ENCODE measurements at regions not wholly inside any gene's neighbourhood (a gene's known extent, or its start where the extent isn't known, plus 50 kb on each side); places are given as distances from the start of the nearest gene placed in this dataset.

- TF ChIP-seq, protein P1, sequence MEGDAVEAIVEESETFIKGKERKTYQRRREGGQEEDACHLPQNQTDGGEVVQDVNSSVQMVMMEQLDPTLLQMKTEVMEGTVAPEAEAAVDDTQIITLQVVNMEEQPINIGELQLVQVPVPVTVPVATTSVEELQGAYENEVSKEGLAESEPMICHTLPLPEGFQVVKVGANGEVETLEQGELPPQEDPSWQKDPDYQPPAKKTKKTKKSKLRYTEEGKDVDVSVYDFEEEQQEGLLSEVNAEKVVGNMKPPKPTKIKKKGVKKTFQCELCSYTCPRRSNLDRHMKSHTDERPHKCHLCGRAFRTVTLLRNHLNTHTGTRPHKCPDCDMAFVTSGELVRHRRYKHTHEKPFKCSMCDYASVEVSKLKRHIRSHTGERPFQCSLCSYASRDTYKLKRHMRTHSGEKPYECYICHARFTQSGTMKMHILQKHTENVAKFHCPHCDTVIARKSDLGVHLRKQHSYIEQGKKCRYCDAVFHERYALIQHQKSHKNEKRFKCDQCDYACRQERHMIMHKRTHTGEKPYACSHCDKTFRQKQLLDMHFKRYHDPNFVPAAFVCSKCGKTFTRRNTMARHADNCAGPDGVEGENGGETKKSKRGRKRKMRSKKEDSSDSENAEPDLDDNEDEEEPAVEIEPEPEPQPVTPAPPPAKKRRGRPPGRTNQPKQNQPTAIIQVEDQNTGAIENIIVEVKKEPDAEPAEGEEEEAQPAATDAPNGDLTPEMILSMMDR (IDR thresholded peaks at IDR 0.05), result no peak
- TF ChIP-seq POLR2A (IDR thresholded peaks at IDR 0.05), result no peak
- H3K36me3 ChIP-seq, result no peaks in the 10 kb centered on the region
- H3K27ac ChIP-seq, result no peak overlapping the region
- H3K27me3 ChIP-seq, result no peaks in the 10 kb centered on the region
- H3K4me3 ChIP-seq, result no peak overlapping the region
- no peak for DNase-seq
- no peaks in the 10 kb centered on the region for H3K4me1 ChIP-seq
- no peaks in the 10 kb centered on the region for H3K9me3 ChIP-seq
Measured at GRCh38 chr2:83516503-83516902, 942.6 kb downstream of the SUCLG1 start.

DNA sequence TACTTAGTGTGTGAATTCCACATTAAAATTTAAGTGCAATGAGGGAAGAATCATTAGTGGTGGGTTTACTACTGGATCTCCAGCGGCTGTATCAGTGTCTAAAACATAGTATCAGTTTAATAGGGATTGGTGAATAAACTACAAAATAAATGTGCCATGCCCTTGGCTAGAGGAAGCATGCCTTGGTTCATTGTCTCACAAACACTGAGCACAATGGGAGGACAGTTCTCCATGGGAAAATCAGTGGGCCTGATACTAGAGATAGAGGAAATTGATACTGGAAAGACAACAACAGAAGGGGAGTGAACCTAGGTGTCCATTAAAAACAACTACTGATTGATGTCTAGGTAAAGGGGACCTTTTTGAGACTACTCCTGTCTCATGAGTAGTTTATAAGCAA is 971.6 kb downstream of the SUCLG1 start:
- TF ChIP-seq, protein P1 (IDR thresholded peaks at IDR 0.05), result no peak
- no peak for TF ChIP-seq POLR2A (IDR thresholded peaks at IDR 0.05)
- DNase-seq, result no peak
- Histone ChIP-seq H3K36me3 (no peaks in the 10 kb centered on the region), H3K27me3 (no peaks in the 10 kb centered on the region), H3K9me3 (no peaks in the 10 kb centered on the region), H3K4me1 (no peaks in the 10 kb centered on the region), H3K4me3 (no peak overlapping the region), H3K27ac (no peak overlapping the region)

GRCh38 chr2:83481436-83481835 is 977.6 kb downstream of the SUCLG1 start:
- Histone ChIP-seq H3K27ac (no peak overlapping the region), H3K27me3 (no peaks in the 10 kb centered on the region), H3K36me3 (no peaks in the 10 kb centered on the region), H3K4me1 (no peaks in the 10 kb centered on the region), H3K9me3 (no peaks in the 10 kb centered on the region), H3K4me3 (no peak overlapping the region)
- no peak for TF ChIP-seq POLR2A (IDR thresholded peaks at IDR 0.05)
- TF ChIP-seq, protein P1 (IDR thresholded peaks at IDR 0.05), result no peak
- no peak for DNase-seq

DNA sequence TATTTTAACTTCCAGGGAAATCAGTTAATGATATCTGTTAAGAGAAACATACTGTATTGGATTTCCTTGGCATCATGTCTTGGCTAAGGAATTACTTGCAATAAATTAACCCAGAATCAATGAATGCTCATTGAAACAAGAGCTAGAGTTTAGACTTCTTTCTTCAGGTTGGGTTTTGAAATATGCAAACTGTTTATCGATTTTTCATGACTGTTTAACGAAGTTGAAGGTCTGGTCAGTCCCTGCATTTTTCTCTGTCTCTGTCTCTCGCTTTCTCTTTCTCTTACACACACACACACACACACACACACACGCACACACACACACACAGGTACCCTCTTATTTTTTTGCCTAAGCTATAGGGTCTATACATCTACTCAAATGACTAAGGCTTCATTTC is 981.0 kb downstream of the SUCLG1 start:
- Histone ChIP-seq H3K4me3 (no peak overlapping the region), H3K27ac (no peak overlapping the region), H3K9me3 (no peaks in the 10 kb centered on the region), H3K27me3 (no peaks in the 10 kb centered on the region), H3K36me3 (no peaks in the 10 kb centered on the region), H3K4me1 (no peaks in the 10 kb centered on the region)
- DNase-seq, result no peak
- TF ChIP-seq, protein P1 (IDR thresholded peaks at IDR 0.05), result no peak
- no peak for TF ChIP-seq POLR2A (IDR thresholded peaks at IDR 0.05)

DNA sequence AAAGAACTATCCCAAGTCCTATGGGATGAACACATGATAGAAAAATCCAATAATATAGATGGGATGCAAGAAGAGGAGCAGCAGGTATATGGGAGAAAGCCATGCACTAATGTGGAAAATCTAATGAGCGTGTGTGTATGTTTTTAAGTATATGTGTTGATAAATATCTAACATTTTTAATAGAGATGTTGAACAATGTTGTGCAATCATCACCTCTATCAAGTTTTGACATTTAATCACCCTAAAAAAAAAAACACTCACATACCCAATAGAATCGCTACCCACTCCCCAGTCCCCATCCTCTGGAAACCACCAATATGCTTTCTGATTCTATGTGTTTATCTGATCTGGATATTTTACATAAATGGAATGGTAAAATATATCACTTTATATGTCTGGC is 983.7 kb downstream of the SUCLG1 start:
- TF ChIP-seq POLR2A (IDR thresholded peaks at IDR 0.05), result no peak
- TF ChIP-seq, protein P1 (IDR thresholded peaks at IDR 0.05), result no peak
- DNase-seq, result no peak

GRCh38 chr2:83471655-83472054 is 987.4 kb downstream of the SUCLG1 start:
- DNase-seq, result no peak
- Histone ChIP-seq H3K27ac (no peak overlapping the region), H3K9me3 (no peaks in the 10 kb centered on the region), H3K27me3 (no peaks in the 10 kb centered on the region), H3K36me3 (no peaks in the 10 kb centered on the region), H3K4me3 (no peak overlapping the region), H3K4me1 (no peaks in the 10 kb centered on the region)
- TF ChIP-seq POLR2A (IDR thresholded peaks at IDR 0.05), result no peak
- TF ChIP-seq, protein P1 (IDR thresholded peaks at IDR 0.05), result no peak

More for the DNA sequence above, 983.7 kb downstream of the SUCLG1 start:
- Histone ChIP-seq H3K27me3 (no peaks in the 10 kb centered on the region), H3K9me3 (no peaks in the 10 kb centered on the region), H3K4me1 (no peaks in the 10 kb centered on the region), H3K36me3 (no peaks in the 10 kb centered on the region), H3K27ac (no peak overlapping the region), H3K4me3 (no peak overlapping the region)
